Endothelial cell (in vitro differentiated cells): ENCODE measurements at regions not wholly inside any gene's neighbourhood (a gene's known extent, or its start where the extent isn't known, plus 50 kb on each side); places are given as distances from the start of the nearest gene placed in this dataset.

Source experiments
- DNase-seq: peaks from one replicate; pipeline ENCODE4 v3.0.0; 2021; ENCODE audit warnings: low spot score
- H3K27ac Mint-ChIP-seq: one replicate; pipeline ENCODE4 v1.8.0; 2021; ENCODE audit warnings: mixed read lengths, inconsistent platforms; ENCODE audit not compliant: unreplicated experiment
- H3K27me3 Mint-ChIP-seq: one replicate; pipeline ENCODE4 v1.8.0; 2021; ENCODE audit warnings: mild to moderate bottlenecking, moderate library complexity, mixed read lengths, inconsistent platforms; ENCODE audit not compliant: unreplicated experiment
- H3K36me3 Mint-ChIP-seq: one replicate; pipeline ENCODE4 v1.8.0; 2021; ENCODE audit warnings: mild to moderate bottlenecking, low read depth, mixed read lengths, inconsistent platforms; ENCODE audit not compliant: unreplicated experiment
- H3K4me1 Mint-ChIP-seq: one replicate; pipeline ENCODE4 v1.8.0; 2021; ENCODE audit warnings: mild to moderate bottlenecking, mixed read lengths, inconsistent platforms; ENCODE audit not compliant: unreplicated experiment
- H3K4me3 Mint-ChIP-seq: one replicate; pipeline ENCODE4 v1.8.0; 2021; ENCODE audit warnings: mild to moderate bottlenecking, mixed read lengths, inconsistent platforms; ENCODE audit not compliant: unreplicated experiment
- H3K9me3 Mint-ChIP-seq: one replicate; pipeline ENCODE4 v1.8.0; 2021; ENCODE audit warnings: mixed read lengths, inconsistent platforms; ENCODE audit not compliant: unreplicated experiment
- CTCF ChIP-seq: fragments of 200-600 bp; sonication (generic); IDR thresholded peaks from one replicate; pipeline ENCODE4 v1.5.0; 2021; ENCODE audit warnings: antibody characterized with exemption; ENCODE audit not compliant: unreplicated experiment

DNA sequence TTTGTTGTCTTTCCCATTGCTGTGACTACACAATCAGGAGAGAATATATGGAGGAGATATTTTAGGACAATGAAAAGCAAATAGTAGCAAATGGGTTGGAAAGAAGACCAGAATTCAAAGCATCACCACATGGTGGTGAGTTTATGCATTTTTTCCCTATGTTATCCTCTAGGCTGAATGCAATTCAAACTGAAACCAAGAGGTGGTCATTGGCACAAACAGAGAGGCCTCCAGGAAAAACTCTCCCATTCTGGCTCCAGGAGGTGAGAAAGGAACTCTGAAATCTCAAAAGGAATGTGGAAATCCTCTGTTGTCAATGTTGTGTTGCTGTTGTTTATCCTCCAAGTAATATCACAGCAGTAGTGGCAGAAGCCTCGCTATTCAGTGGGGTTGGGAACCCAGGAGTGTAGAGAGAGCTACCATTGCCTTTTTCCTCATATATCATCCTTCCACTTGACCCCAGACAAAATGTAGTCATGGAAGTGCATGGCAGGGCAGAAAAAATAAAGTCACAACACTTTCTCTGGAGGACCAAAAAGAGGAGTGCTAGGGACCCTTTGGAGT, 819.1 kb downstream of the GRID1 start:
- H3K4me1 Mint-ChIP-seq = peaks cover 21% of the 10 kb centered on the region
- H3K9me3 Mint-ChIP-seq = peaks cover 10% of the 10 kb centered on the region
- H3K4me3 Mint-ChIP-seq = no peak overlapping the region
- no peak for DNase-seq
- peak overlapping the region; percentile 74 for H3K27ac Mint-ChIP-seq
- H3K27me3 Mint-ChIP-seq = peaks cover 3% of the 10 kb centered on the region
- H3K36me3 Mint-ChIP-seq = no peaks in the 10 kb centered on the region
- TF ChIP-seq CTCF = no peak

GRCh38 chr10:85548034-85548433, 818.6 kb downstream of the GRID1 start:
- peaks cover 21% of the 10 kb centered on the region for H3K4me1 Mint-ChIP-seq
- no peaks in the 10 kb centered on the region for H3K36me3 Mint-ChIP-seq
- peaks cover 3% of the 10 kb centered on the region for H3K27me3 Mint-ChIP-seq
- H3K9me3 Mint-ChIP-seq = peaks cover 10% of the 10 kb centered on the region
- no peak overlapping the region for H3K4me3 Mint-ChIP-seq
- H3K27ac Mint-ChIP-seq = no peak overlapping the region
- TF ChIP-seq CTCF = no peak
- DNase-seq = peak; percentile 21
